Naive thymus-derived CD4-positive, alpha-beta T cell (primary cell): ENCODE measurements at regions not wholly inside any gene's neighbourhood (a gene's known extent, or its start where the extent isn't known, plus 50 kb on each side); places are given as distances from the start of the nearest gene placed in this dataset.
"Not testable (repeated sequence)": the region's sequence is repeated elsewhere in the genome, so short reads cannot be mapped to it uniquely, and the experiment has no call there.

Experiments
- ATAC-seq: fragments of 150-1000 bp; cut with Tn5 transposase; 2 replicates; pipeline ENCODE4 v1.10.0; 2021; ENCODE audit warnings: mild to moderate bottlenecking, moderate library complexity
- CTCF ChIA-PET: fragments of 350-600 bp; sonication (Branson Sonifier 250); formaldehyde crosslinking; loops from one replicate; lab custom pipeline; 2021; ENCODE audit warnings: antibody characterized with exemption; lab: Charles Lee
- POLR2A ChIA-PET: fragments of 350-600 bp; sonication (Branson Sonifier 250); formaldehyde crosslinking; loops from one replicate; lab custom pipeline; 2021; ENCODE audit warnings: antibody characterized with exemption, inconsistent platforms; lab: Charles Lee
- DNase-seq, 9 donors: peaks; one replicate each; pipeline versions ENCODE4 v3.0.0 to v3.0.0-alpha.2; 2020 to 2022; ENCODE audit warnings: mixed read lengths in 1 of 9
- H3K27ac ChIP-seq: one replicate; pipeline ENCODE4 v1.7.0; 2013; ENCODE audit warnings: mild to moderate bottlenecking, low read depth, low read length, moderate library complexity
- H3K27me3 ChIP-seq, 2 donors: one replicate each; pipeline ENCODE4 v1.7.0; 2013; ENCODE audit warnings: low read length in 2 of 2, mild to moderate bottlenecking in 2 of 2, moderate library complexity in 2 of 2; ENCODE audit not compliant: control insufficient read depth in 2 of 2, insufficient read depth in 2 of 2
- H3K36me3 ChIP-seq, 3 experiments: 1 replicate in 2 of 3; 2 replicates in 1 of 3; pipeline ENCODE4 v1.7.0; 2013; ENCODE audit warnings: low read length in 3 of 3, mild to moderate bottlenecking in 3 of 3, moderate library complexity in 1 of 3; ENCODE audit not compliant: insufficient read depth in 3 of 3, control insufficient read depth in 2 of 3
- H3K4me1 ChIP-seq, 2 donors: one replicate each; pipeline ENCODE4 v1.7.0; 2013; ENCODE audit warnings: low read length in 2 of 2, mild to moderate bottlenecking in 2 of 2, moderate library complexity in 1 of 2; ENCODE audit not compliant: control insufficient read depth in 2 of 2, insufficient read depth in 2 of 2
- H3K4me3 ChIP-seq: 2 replicates; pipeline ENCODE4 v1.7.0; 2013; ENCODE audit warnings: mild to moderate bottlenecking, low read length
- H3K9me3 ChIP-seq, 3 experiments: 1 replicate in 2 of 3; 2 replicates in 1 of 3; pipeline ENCODE4 v1.7.0; 2013; ENCODE audit warnings: low read length in 3 of 3; ENCODE audit not compliant: control insufficient read depth in 2 of 3
- H3K27ac Mint-ChIP-seq, 9 donors: one replicate each; pipeline ENCODE4 v1.8.0; 2020 to 2022; ENCODE audit warnings: mixed read lengths in 9 of 9, mild to moderate bottlenecking in 8 of 9, moderate library complexity in 5 of 9, inconsistent platforms in 2 of 9
- H3K27me3 Mint-ChIP-seq, 5 donors: one replicate each; pipeline ENCODE4 v1.8.0; 2021 to 2022; ENCODE audit warnings: mixed read lengths in 5 of 5, mild to moderate bottlenecking in 1 of 5
- H3K36me3 Mint-ChIP-seq, 5 donors: one replicate each; pipeline ENCODE4 v1.8.0; 2020 to 2022; ENCODE audit warnings: mixed read lengths in 5 of 5, mild to moderate bottlenecking in 3 of 5, inconsistent platforms in 1 of 5
- H3K4me1 Mint-ChIP-seq, 7 donors: one replicate each; pipeline ENCODE4 v1.8.0; 2020 to 2022; ENCODE audit warnings: mixed read lengths in 7 of 7, mild to moderate bottlenecking in 3 of 7, inconsistent platforms in 1 of 7
- H3K4me3 Mint-ChIP-seq, 10 donors: one replicate each; pipeline ENCODE4 v1.8.0; 2020 to 2022; ENCODE audit warnings: mild to moderate bottlenecking in 10 of 10, mixed read lengths in 10 of 10, moderate library complexity in 6 of 10, inconsistent platforms in 2 of 10
- H3K9me3 Mint-ChIP-seq, 11 donors: one replicate each; pipeline ENCODE4 v1.8.0; 2020 to 2022; ENCODE audit warnings: mixed read lengths in 11 of 11, mild to moderate bottlenecking in 4 of 11, inconsistent platforms in 1 of 11, moderate library complexity in 1 of 11
- intact Hi-C, 2 donors: fragments of 100-400 bp; cut with micrococcal nuclease; formaldehyde crosslinking; loops; one replicate each; pipeline ENCODE4 v1.15.1; 2023

- H3K4me1 Mint-ChIP-seq = no peaks in the 10 kb centered on the region
- no peaks in the 10 kb centered on the region for H3K36me3 Mint-ChIP-seq
- POLR2A ChIA-PET = no interaction called here
- Histone ChIP-seq H3K4me1 (no peaks in the 10 kb centered on the region), H3K36me3 (no peaks in the 10 kb centered on the region), H3K27me3 (no peaks in the 10 kb centered on the region), H3K4me3 (no peak overlapping the region), H3K27ac (no peak overlapping the region), H3K9me3 (no peaks in the 10 kb centered on the region)
- no peaks in the 10 kb centered on the region for H3K27me3 Mint-ChIP-seq
- DNase-seq (no peak), ATAC-seq (no peak)
- peaks cover 0 to 28% (median 3%) of the 10 kb centered on the region in 11 donors for H3K9me3 Mint-ChIP-seq
- CTCF ChIA-PET = no interaction called here
- no peak overlapping the region for H3K4me3 Mint-ChIP-seq
- no peak overlapping the region for H3K27ac Mint-ChIP-seq
- intact Hi-C loops = no loop called here
These were observed 703.0 kb upstream of the EPHA5 start for GRCh38 chr4:66373268-66373667.

GRCh38 chr4:66372706-66373105, 702.4 kb upstream of the EPHA5 start:
- Mint-ChIP-seq H3K27me3 (no peaks in the 10 kb centered on the region), H3K9me3 (peaks cover 0 to 28% (median 3%) of the 10 kb centered on the region in 11 donors), H3K4me1 (no peaks in the 10 kb centered on the region), H3K27ac (no peak overlapping the region), H3K36me3 (no peaks in the 10 kb centered on the region), H3K4me3 (no peak overlapping the region)
- intact Hi-C loops = no loop called here
- ChIA-PET POLR2A (no interaction called here), CTCF (no interaction called here)
- Histone ChIP-seq H3K4me1 (no peaks in the 10 kb centered on the region), H3K36me3 (no peaks in the 10 kb centered on the region), H3K27ac (no peak overlapping the region), H3K9me3 (no peaks in the 10 kb centered on the region), H3K27me3 (no peaks in the 10 kb centered on the region), H3K4me3 (no peak overlapping the region)
- ATAC-seq (no peak), DNase-seq (no peak)

GRCh38 chr4:66367043-66367660, 696.9 kb upstream of the EPHA5 start:
- no peak overlapping the region for H3K27ac ChIP-seq
- H3K4me1 Mint-ChIP-seq = peaks cover 0 to 2% (median 0%) of the 10 kb centered on the region in 7 donors
- H3K4me3 ChIP-seq = no peak overlapping the region
- ChIA-PET CTCF (no interaction called here), POLR2A (no interaction called here)
- no peaks in the 10 kb centered on the region for H3K9me3 ChIP-seq
- peaks cover 0 to 20% (median 5%) of the 10 kb centered on the region in 11 donors for H3K9me3 Mint-ChIP-seq
- no peaks in the 10 kb centered on the region for H3K27me3 ChIP-seq
- H3K4me3 Mint-ChIP-seq = no peak overlapping the region
- H3K27ac Mint-ChIP-seq = no peak overlapping the region
- no peak for ATAC-seq
- no peaks in the 10 kb centered on the region for H3K36me3 Mint-ChIP-seq
- DNase-seq = no peak
- H3K27me3 Mint-ChIP-seq = no peaks in the 10 kb centered on the region
- intact Hi-C loops = no loop called here
- H3K4me1 ChIP-seq = no peaks in the 10 kb centered on the region
- H3K36me3 ChIP-seq = no peaks in the 10 kb centered on the region

GRCh38 chr4:66360395-66360794, 690.1 kb upstream of the EPHA5 start:
- POLR2A ChIA-PET, H3K27ac Mint-ChIP-seq, intact Hi-C loops, H3K4me1 ChIP-seq, H3K27ac ChIP-seq, DNase-seq, H3K9me3 ChIP-seq, ATAC-seq, H3K4me3 ChIP-seq, H3K27me3 ChIP-seq, H3K4me1 Mint-ChIP-seq, CTCF ChIA-PET, H3K36me3 Mint-ChIP-seq, H3K4me3 Mint-ChIP-seq, H3K27me3 Mint-ChIP-seq, H3K36me3 ChIP-seq: not testable (repeated sequence)
- H3K9me3 Mint-ChIP-seq = peaks cover 0 to 17% (median 0%) of the 10 kb centered on the region in 11 donors

DNA sequence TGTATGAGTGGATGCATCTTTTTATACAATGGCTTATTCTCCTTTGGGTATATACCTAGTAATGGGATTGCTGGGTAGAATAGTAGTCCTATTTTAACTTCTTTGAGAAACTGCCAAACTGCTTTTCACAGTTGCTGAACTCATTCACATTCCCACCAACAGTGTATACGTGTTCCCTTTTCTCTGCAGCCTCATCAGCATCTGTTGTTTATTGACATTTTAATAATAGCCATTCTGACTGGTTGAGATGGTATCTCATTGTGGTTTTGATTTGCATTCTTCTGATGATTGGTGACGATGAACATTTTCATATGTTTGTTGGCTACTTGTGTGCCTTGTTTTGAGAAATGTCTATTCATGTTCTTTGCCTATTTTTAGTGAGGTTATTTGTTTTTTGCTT, 687.0 kb upstream of the EPHA5 start:
- H3K27ac ChIP-seq = no peak overlapping the region
- Mint-ChIP-seq H3K9me3 (peaks cover 0 to 21% (median 2%) of the 10 kb centered on the region in 11 donors), H3K4me1 (no peaks in the 10 kb centered on the region), H3K4me3 (no peak overlapping the region), H3K27me3 (no peaks in the 10 kb centered on the region), H3K36me3 (no peaks in the 10 kb centered on the region), H3K27ac (no peak overlapping the region)
- DNase-seq (no peak), ATAC-seq (no peak)
- no peaks in the 10 kb centered on the region for H3K27me3 ChIP-seq
- H3K4me1 ChIP-seq = no peaks in the 10 kb centered on the region
- intact Hi-C loops = no loop called here
- ChIA-PET CTCF (no interaction called here), POLR2A (no interaction called here)
- no peak overlapping the region for H3K4me3 ChIP-seq
- H3K9me3 ChIP-seq = no peaks in the 10 kb centered on the region
- no peaks in the 10 kb centered on the region for H3K36me3 ChIP-seq

- H3K36me3 Mint-ChIP-seq = no peaks in the 10 kb centered on the region
- CTCF ChIA-PET = no interaction called here
- intact Hi-C loops = no loop called here
These were observed 685.0 kb upstream of the EPHA5 start for GRCh38 chr4:66355328-66355727.

DNA sequence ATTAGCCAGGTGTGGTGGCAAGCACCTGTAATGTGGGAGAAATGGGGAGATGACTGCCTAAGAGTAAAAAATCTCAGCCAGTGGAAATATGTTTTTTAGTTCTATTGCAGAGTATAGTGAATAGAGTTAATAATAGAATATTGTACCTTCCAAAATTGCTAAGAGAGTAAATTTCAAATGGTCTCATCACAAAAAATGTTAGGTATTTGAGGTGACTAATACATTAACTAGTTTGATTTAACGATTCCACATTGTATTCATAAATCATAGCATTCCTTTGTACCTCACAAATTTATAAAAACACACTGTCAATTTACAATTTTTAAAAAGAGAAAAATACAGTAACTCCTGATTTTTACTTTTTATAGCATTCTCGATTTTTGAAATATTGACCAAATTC, 681.5 kb upstream of the EPHA5 start:
- ATAC-seq = no peak
- no peak overlapping the region for H3K4me3 ChIP-seq
- no peak overlapping the region for H3K27ac ChIP-seq
- ChIA-PET CTCF (no interaction called here), POLR2A (no interaction called here)
- Mint-ChIP-seq H3K4me3 (no peak overlapping the region), H3K4me1 (no peaks in the 10 kb centered on the region), H3K27ac (no peak overlapping the region), H3K27me3 (no peaks in the 10 kb centered on the region), H3K9me3 (peaks cover 0 to 26% (median 4%) of the 10 kb centered on the region in 11 donors), H3K36me3 (no peaks in the 10 kb centered on the region)
- H3K9me3 ChIP-seq = no peaks in the 10 kb centered on the region
- H3K36me3 ChIP-seq = no peaks in the 10 kb centered on the region
- H3K27me3 ChIP-seq = no peaks in the 10 kb centered on the region
- no peak for DNase-seq
- H3K4me1 ChIP-seq = no peaks in the 10 kb centered on the region
- intact Hi-C loops = no loop called here

More at GRCh38 chr4:66355328-66355727, 685.0 kb upstream of the EPHA5 start:
- no peaks in the 10 kb centered on the region for H3K36me3 ChIP-seq
- Mint-ChIP-seq H3K4me1 (no peaks in the 10 kb centered on the region), H3K27me3 (no peaks in the 10 kb centered on the region), H3K27ac (no peak overlapping the region), H3K9me3 (peaks cover 0 to 21% (median 3%) of the 10 kb centered on the region in 11 donors), H3K4me3 (no peak overlapping the region)
- ATAC-seq = no peak
- POLR2A ChIA-PET = no interaction called here
- no peaks in the 10 kb centered on the region for H3K27me3 ChIP-seq
- DNase-seq = no peak
- no peaks in the 10 kb centered on the region for H3K4me1 ChIP-seq
- H3K9me3 ChIP-seq = no peaks in the 10 kb centered on the region
- H3K4me3 ChIP-seq = no peak overlapping the region
- H3K27ac ChIP-seq = no peak overlapping the region
